Transverse colon (tissue), 4 donors: ENCODE measurements at regions not wholly inside any gene's neighbourhood (a gene's known extent, or its start where the extent isn't known, plus 50 kb on each side); places are given as distances from the start of the nearest gene placed in this dataset.

Experiments
- DNase-seq: peaks from one replicate; pipeline ENCODE4 v3.0.0-alpha.2; 2019
- H3K27ac ChIP-seq, 4 donors: fragments of 200-600 bp; sonication (generic); 2 replicates each; pipeline ENCODE4 v1.5.1; 2016 to 2018; ENCODE audit warnings: inconsistent platforms in 4 of 4
- H3K27me3 ChIP-seq: fragments of 200-600 bp; sonication (generic); 2 replicates; pipeline ENCODE4 v1.5.1; 2017; ENCODE audit warnings: inconsistent platforms
- H3K36me3 ChIP-seq, 4 donors: fragments of 200-600 bp; sonication (generic); 2 replicates each; pipeline ENCODE4 v1.5.1; 2017 to 2019; ENCODE audit warnings: inconsistent platforms in 4 of 4
- H3K4me1 ChIP-seq, 4 donors: fragments of 200-600 bp; sonication (generic); 2 replicates each; pipeline ENCODE4 v1.5.1; 2017 to 2020; ENCODE audit warnings: inconsistent platforms in 4 of 4
- H3K4me3 ChIP-seq, 4 donors: fragments of 200-600 bp; sonication (generic); 1 replicate in 1 of 4; 2 replicates in 3 of 4; pipeline versions ENCODE4 v1.5.1 to v1.6.1; 2017 to 2019; ENCODE audit warnings: inconsistent platforms in 4 of 4
- H3K9me3 ChIP-seq, 2 donors: fragments of 200-600 bp; sonication (generic); 2 replicates each; pipeline ENCODE4 v1.5.1; 2017 to 2019; ENCODE audit warnings: inconsistent platforms in 2 of 2
- CTCF ChIP-seq, 5 experiments: fragments of 200-600 bp in 3 of 5; fragments of 450-650 bp in 2 of 5; sonication (generic) in 3 of 5; IDR thresholded peaks; 1 replicate in 2 of 5; 2 replicates in 3 of 5; pipeline ENCODE4 v1.5.1; 2016 to 2017; ENCODE audit warnings: antibody characterized with exemption in 5 of 5, inconsistent platforms in 3 of 5, mild to moderate bottlenecking in 2 of 5, moderate library complexity in 1 of 5
- EP300 ChIP-seq: sonication (generic); formaldehyde crosslinking; IDR thresholded peaks from one replicate; pipeline ENCODE4 v1.6.1; 2017; ENCODE audit warnings: antibody characterized with exemption, low read depth
- POLR2A ChIP-seq: fragments of 450-650 bp; IDR thresholded peaks from one replicate; pipeline ENCODE4 v1.6.1; 2016; ENCODE audit warnings: antibody characterized with exemption, mild to moderate bottlenecking, moderate library complexity
- POLR2AphosphoS5 ChIP-seq, 3 donors: sonication (generic); formaldehyde crosslinking; IDR thresholded peaks; one replicate each; pipeline ENCODE4 v1.6.1; 2016; ENCODE audit warnings: antibody characterized with exemption in 3 of 3
- WGBS, 2 donors: methylation state at CpG; one replicate each; pipeline ENCODE4 v1.1.5; 2018; ENCODE audit warnings: low coverage in 1 of 2; 5-methylcytosine and 5-hydroxymethylcytosine counted together
- in situ Hi-C, 4 donors: fragments of 200-750 bp; cut with MboI; loops; one replicate each; pipeline versions ENCODE4 v1.15.0 to v1.15.1; 2017; ENCODE audit warnings: low sequenced_read_pairs in 3 of 4, low pct_ligation_motif_present in 1 of 4, low pct_unique_long_range_greater_than_20kb in 1 of 4
- intact Hi-C: fragments of 100-400 bp; cut with DNase I; formaldehyde crosslinking; loops from one replicate; pipeline ENCODE4 v1.15.1; 2023; ENCODE audit warnings: low total_unique reads

- no peaks in the 10 kb centered on the region for H3K4me1 ChIP-seq
- in situ Hi-C loops (loop anchor here in 1 of 4 donors (25.0 kb wide), 1 partner anchor 255 kb away; no protein-coding TSS in a partner anchor), intact Hi-C loops (no loop called here)
- H3K4me3 ChIP-seq, result no peak overlapping the region
- no peaks in the 10 kb centered on the region for H3K9me3 ChIP-seq
- no peak for DNase-seq
- no peaks in the 10 kb centered on the region for H3K36me3 ChIP-seq
- no peak overlapping the region for H3K27ac ChIP-seq
- no peaks in the 10 kb centered on the region for H3K27me3 ChIP-seq
- TF ChIP-seq POLR2AphosphoS5 (IDR thresholded peaks at IDR 0.05) (no peak), CTCF (IDR thresholded peaks at IDR 0.05) (no peak), EP300 (no peak), POLR2A (no peak)
- WGBS, 2 donors, result 73% methylated on average over 4 of the region's 4 CpGs; no CpG with 5 or more reads in 1 of the 2 donors
Observed at GRCh38 chrX:69066966-69067525, 98.2 kb downstream of the PJA1 start.

GRCh38 chrX:69066021-69066757 lies 99.1 kb downstream of the PJA1 start:
- H3K9me3 ChIP-seq, result no peaks in the 10 kb centered on the region
- H3K36me3 ChIP-seq, result no peaks in the 10 kb centered on the region
- TF ChIP-seq EP300 (no peak), CTCF (IDR thresholded peaks at IDR 0.05) (no peak), POLR2A (no peak), POLR2AphosphoS5 (IDR thresholded peaks at IDR 0.05) (no peak)
- H3K4me3 ChIP-seq, result no peak overlapping the region
- intact Hi-C loops (no loop called here), in situ Hi-C loops (loop anchor here in 1 of 4 donors (25.0 kb wide), 1 partner anchor 254 kb away; no protein-coding TSS in a partner anchor)
- 82% methylated on average over 7 of the region's 7 CpGs; no CpG with 5 or more reads in 1 of the 2 donors for WGBS, 2 donors
- no peaks in the 10 kb centered on the region for H3K27me3 ChIP-seq
- no peak overlapping the region for H3K27ac ChIP-seq
- H3K4me1 ChIP-seq, result no peaks in the 10 kb centered on the region
- DNase-seq, result peak; percentile 4

GRCh38 chrX:69065451-69065850 lies 99.8 kb downstream of the PJA1 start:
- Histone ChIP-seq H3K27me3 (no peaks in the 10 kb centered on the region), H3K4me3 (no peak overlapping the region), H3K27ac (no peak overlapping the region), H3K9me3 (no peaks in the 10 kb centered on the region), H3K4me1 (no peaks in the 10 kb centered on the region), H3K36me3 (no peaks in the 10 kb centered on the region)
- WGBS, 2 donors, result 71% methylated on average over 1 of the region's 1 CpG; no CpG with 5 or more reads in 1 of the 2 donors
- in situ Hi-C loops, result loop anchor here in 1 of 4 donors (25.0 kb wide), 1 partner anchor 253 kb away; no protein-coding TSS in a partner anchor
- TF ChIP-seq POLR2AphosphoS5 (IDR thresholded peaks at IDR 0.05), result no peak
- no peak for TF ChIP-seq POLR2A
- no peak for TF ChIP-seq CTCF (IDR thresholded peaks at IDR 0.05)
- no peak for TF ChIP-seq EP300
- DNase-seq, result no peak
- intact Hi-C loops, result no loop called here

GRCh38 chrX:69063486-69063885 lies 101.8 kb downstream of the PJA1 start:
- H3K9me3 ChIP-seq, result no peaks in the 10 kb centered on the region
- H3K27me3 ChIP-seq, result no peaks in the 10 kb centered on the region
- in situ Hi-C loops (loop anchor here in 1 of 4 donors (25.0 kb wide), 1 partner anchor 251 kb away; no protein-coding TSS in a partner anchor), intact Hi-C loops (no loop called here)
- 79% methylated on average over 4 of the region's 4 CpGs; no CpG with 5 or more reads in 1 of the 2 donors for WGBS, 2 donors
- no peak overlapping the region for H3K4me3 ChIP-seq
- no peaks in the 10 kb centered on the region for H3K4me1 ChIP-seq
- H3K36me3 ChIP-seq, result no peaks in the 10 kb centered on the region
- TF ChIP-seq POLR2A (no peak), EP300 (no peak), POLR2AphosphoS5 (IDR thresholded peaks at IDR 0.05) (no peak), CTCF (IDR thresholded peaks at IDR 0.05) (no peak)
- no peak overlapping the region for H3K27ac ChIP-seq
- no peak for DNase-seq
